OCI-LY3 (cell line): ENCODE measurements at regions not wholly inside any gene's neighbourhood (a gene's known extent, or its start where the extent isn't known, plus 50 kb on each side); places are given as distances from the start of the nearest gene placed in this dataset.

ENCODE experiments used
- H2AFZ ChIP-seq: fragments of 200-600, 300-600 bp; shearing (Covaris generic); 2 replicates; pipeline ENCODE4 v1.6.0; 2014; ENCODE audit warnings: antibody characterized with exemption, low read depth, low read length
- H3K27ac ChIP-seq: fragments of 200-600, 300-600 bp; sonication (generic); 2 replicates; pipeline ENCODE4 v1.5.1; 2014; ENCODE audit warnings: mild to moderate bottlenecking, low read length, moderate library complexity, mixed read lengths
- H3K27me3 ChIP-seq: fragments of 200-600, 300-600 bp; sonication (generic); 2 replicates; pipeline ENCODE4 v1.6.1; 2014; ENCODE audit warnings: low read depth, low read length, mixed read lengths
- H3K36me3 ChIP-seq: fragments of 200-600, 300-600 bp; sonication (generic); replicated peaks from 2 replicates; pipeline ENCODE3; 2014; ENCODE audit warnings: low read depth, low read length, mixed read lengths
- H3K4me1 ChIP-seq: fragments of 300-600, 200-600 bp; sonication (generic); 2 replicates; pipeline ENCODE4 v1.6.1; 2014; ENCODE audit warnings: low read length, mixed read lengths
- H3K4me2 ChIP-seq: fragments of 200-600, 300-600 bp; sonication (generic); 2 replicates; pipeline ENCODE4 v1.6.1; 2014; ENCODE audit warnings: low read length, mixed read lengths
- H3K4me3 ChIP-seq: fragments of 300-600, 200-600 bp; sonication (generic); 2 replicates; pipeline ENCODE4 v1.5.1; 2014; ENCODE audit warnings: antibody characterized with exemption, mild to moderate bottlenecking, low read length, moderate library complexity
- H3K79me2 ChIP-seq: fragments of 300-600, 200-600 bp; shearing (Covaris generic); 2 replicates; pipeline ENCODE4 v1.6.1; 2014; ENCODE audit warnings: mild to moderate bottlenecking, low read length, mixed read lengths
- H3K9ac ChIP-seq: fragments of 300-600, 200-600 bp; shearing (Covaris generic); 2 replicates; pipeline ENCODE4 v1.6.0; 2014; ENCODE audit warnings: mild to moderate bottlenecking, low read length, moderate library complexity
- H3K9me3 ChIP-seq: fragments of 200-600, 300-600 bp; shearing (Covaris generic); 2 replicates; pipeline ENCODE4 v1.6.1; 2014; ENCODE audit warnings: low read length, mixed read lengths; ENCODE audit not compliant: insufficient read depth
- H4K20me1 ChIP-seq: fragments of 200-600, 300-600 bp; sonication (generic); 2 replicates; pipeline ENCODE4 v1.6.1; 2016; ENCODE audit warnings: low read length, mixed read lengths; ENCODE audit not compliant: insufficient read depth
- EZH2phosphoT487 ChIP-seq: fragments of 200-600 bp; shearing (Covaris generic); IDR thresholded peaks from 2 replicates; pipeline ENCODE4 v1.6.1; 2018; ENCODE audit warnings: antibody characterized with exemption, mixed run types, low read depth
- TF ChIP-seq, protein P1 (sequence below): fragments of 200-600, 300-600 bp; sonication (generic); IDR thresholded peaks from 2 replicates; pipeline ENCODE4 v1.5.1; 2014; ENCODE audit warnings: antibody characterized with exemption, low read length, low read depth

DNA sequence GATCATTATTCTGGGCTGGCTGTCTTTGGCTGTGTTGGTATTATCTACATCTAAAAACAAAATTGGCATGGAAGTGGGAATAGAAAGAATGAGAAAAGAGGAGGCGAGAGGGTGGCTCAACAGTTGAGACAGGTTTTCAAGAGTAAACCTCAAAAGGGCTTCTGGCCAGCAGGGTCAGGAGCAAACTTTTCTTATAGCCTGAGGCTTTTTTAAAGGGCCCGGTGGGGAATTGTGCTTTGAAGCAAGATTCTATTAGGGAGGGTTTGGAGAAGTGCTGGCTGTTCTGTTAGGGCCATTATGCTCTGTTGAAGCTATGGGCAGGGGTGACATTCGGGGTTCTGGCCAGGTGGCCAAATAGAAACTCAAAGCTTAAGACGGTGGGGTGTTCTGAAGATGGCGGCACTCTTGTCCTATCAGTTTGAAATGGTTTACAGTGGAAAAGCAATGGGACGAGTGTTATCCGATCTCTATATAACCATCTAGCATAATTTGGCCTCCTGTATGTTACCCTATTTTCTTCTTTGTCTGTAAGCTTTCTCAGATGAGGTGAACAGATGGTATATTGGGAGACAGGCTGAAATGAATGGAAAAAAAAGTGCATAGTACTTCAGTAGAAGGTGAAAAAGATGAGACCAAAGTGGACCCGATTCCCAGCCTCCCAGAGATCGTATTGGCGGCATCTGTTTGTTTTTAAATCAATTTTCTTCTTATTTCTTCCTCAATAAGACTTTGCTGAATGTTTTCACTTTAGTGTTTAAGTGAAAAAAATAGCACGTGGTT is 132.1 kb upstream of the CNR1 start:
- no peak overlapping the region for H3K4me2 ChIP-seq
- H3K9me3 ChIP-seq, result no peaks in the 10 kb centered on the region
- no peaks in the 10 kb centered on the region for H3K36me3 ChIP-seq
- H3K27me3 ChIP-seq, result no peaks in the 10 kb centered on the region
- H2AFZ ChIP-seq, result no peak overlapping the region
- TF ChIP-seq EZH2phosphoT487, result no peak
- TF ChIP-seq, protein P1, sequence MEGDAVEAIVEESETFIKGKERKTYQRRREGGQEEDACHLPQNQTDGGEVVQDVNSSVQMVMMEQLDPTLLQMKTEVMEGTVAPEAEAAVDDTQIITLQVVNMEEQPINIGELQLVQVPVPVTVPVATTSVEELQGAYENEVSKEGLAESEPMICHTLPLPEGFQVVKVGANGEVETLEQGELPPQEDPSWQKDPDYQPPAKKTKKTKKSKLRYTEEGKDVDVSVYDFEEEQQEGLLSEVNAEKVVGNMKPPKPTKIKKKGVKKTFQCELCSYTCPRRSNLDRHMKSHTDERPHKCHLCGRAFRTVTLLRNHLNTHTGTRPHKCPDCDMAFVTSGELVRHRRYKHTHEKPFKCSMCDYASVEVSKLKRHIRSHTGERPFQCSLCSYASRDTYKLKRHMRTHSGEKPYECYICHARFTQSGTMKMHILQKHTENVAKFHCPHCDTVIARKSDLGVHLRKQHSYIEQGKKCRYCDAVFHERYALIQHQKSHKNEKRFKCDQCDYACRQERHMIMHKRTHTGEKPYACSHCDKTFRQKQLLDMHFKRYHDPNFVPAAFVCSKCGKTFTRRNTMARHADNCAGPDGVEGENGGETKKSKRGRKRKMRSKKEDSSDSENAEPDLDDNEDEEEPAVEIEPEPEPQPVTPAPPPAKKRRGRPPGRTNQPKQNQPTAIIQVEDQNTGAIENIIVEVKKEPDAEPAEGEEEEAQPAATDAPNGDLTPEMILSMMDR, result no peak
- H4K20me1 ChIP-seq, result no peaks in the 10 kb centered on the region
- H3K9ac ChIP-seq, result no peak overlapping the region
- H3K4me1 ChIP-seq, result peaks cover 8% of the 10 kb centered on the region
- H3K4me3 ChIP-seq, result no peak overlapping the region
- no peaks in the 10 kb centered on the region for H3K79me2 ChIP-seq
- H3K27ac ChIP-seq, result no peak overlapping the region

DNA sequence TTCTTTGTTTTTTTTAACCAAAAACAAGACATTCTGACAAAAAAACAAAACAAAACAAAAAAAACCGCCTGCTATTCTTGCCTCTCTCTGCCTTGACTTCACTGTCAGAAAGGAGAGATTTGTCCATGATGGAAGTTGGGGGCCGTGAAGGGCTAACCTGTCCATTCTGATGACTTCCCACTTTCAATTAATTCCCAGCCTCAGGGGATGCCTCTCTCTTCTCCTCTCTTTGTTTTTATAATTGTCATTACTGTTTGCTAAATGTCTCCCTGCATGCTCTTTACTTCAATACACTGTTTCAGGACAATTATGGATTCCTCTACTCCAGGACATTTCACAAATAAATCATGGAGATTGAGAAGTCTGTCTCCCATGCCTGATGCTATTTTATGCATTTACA is 130.5 kb upstream of the CNR1 start:
- no peaks in the 10 kb centered on the region for H3K36me3 ChIP-seq
- no peak overlapping the region for H3K4me3 ChIP-seq
- H4K20me1 ChIP-seq, result no peaks in the 10 kb centered on the region
- no peak overlapping the region for H3K4me2 ChIP-seq
- peaks cover 8% of the 10 kb centered on the region for H3K4me1 ChIP-seq
- TF ChIP-seq, protein P1, result no peak
- no peak for TF ChIP-seq EZH2phosphoT487
- no peaks in the 10 kb centered on the region for H3K27me3 ChIP-seq
- H3K9me3 ChIP-seq, result no peaks in the 10 kb centered on the region
- no peak overlapping the region for H2AFZ ChIP-seq
- H3K27ac ChIP-seq, result no peak overlapping the region
- no peaks in the 10 kb centered on the region for H3K79me2 ChIP-seq
- H3K9ac ChIP-seq, result no peak overlapping the region

DNA sequence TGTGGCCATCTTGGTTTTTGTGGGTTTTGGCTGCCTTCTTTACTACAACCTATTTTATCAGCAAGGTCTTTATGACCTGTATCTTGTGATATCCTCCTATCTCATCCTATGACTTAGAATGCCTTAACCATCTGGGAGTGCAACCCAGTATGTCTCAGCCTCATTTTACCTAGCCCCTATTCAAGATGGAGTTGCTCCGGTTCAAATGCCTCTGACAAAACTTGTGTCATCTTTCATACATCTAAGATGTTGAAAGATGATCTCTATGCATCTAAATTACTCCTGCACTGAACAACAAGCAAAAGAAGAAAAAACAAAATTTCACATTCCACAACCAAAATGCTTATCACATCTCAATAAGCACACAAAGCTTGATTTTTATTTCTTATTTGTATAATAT is 129.5 kb upstream of the CNR1 start:
- Histone ChIP-seq H4K20me1 (no peaks in the 10 kb centered on the region), H3K79me2 (no peaks in the 10 kb centered on the region), H3K4me3 (no peak overlapping the region), H3K9me3 (no peaks in the 10 kb centered on the region), H3K36me3 (no peaks in the 10 kb centered on the region), H3K4me1 (peaks cover 8% of the 10 kb centered on the region), H2AFZ (no peak overlapping the region), H3K4me2 (no peak overlapping the region), H3K27me3 (no peaks in the 10 kb centered on the region), H3K9ac (no peak overlapping the region), H3K27ac (no peak overlapping the region)
- TF ChIP-seq, protein P1, result no peak
- no peak for TF ChIP-seq EZH2phosphoT487

DNA sequence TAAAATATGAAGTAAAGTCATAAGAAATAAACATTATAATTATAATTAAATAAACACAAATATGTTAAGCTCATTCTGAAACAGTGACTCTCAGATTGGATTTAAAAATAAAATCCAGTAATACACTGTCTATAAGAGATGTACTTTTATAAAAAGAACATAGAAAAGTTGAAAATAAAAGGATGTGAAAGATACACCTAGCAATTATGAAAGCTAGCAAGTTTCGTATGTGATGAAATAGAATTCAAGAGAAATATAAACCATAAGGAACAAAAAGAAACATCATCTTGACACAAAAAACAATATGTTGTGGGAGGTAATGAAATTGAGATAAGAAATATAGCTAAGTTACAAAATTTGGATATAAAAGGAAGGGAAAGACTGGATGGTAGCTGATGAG is 128.6 kb upstream of the CNR1 start:
- no peaks in the 10 kb centered on the region for H3K36me3 ChIP-seq
- H3K27ac ChIP-seq, result no peak overlapping the region
- no peaks in the 10 kb centered on the region for H4K20me1 ChIP-seq
- no peak overlapping the region for H2AFZ ChIP-seq
- TF ChIP-seq, protein P1, result no peak
- TF ChIP-seq EZH2phosphoT487, result no peak
- no peaks in the 10 kb centered on the region for H3K9me3 ChIP-seq
- no peak overlapping the region for H3K4me3 ChIP-seq
- H3K79me2 ChIP-seq, result no peaks in the 10 kb centered on the region
- no peaks in the 10 kb centered on the region for H3K27me3 ChIP-seq
- H3K9ac ChIP-seq, result no peak overlapping the region
- peaks cover 11% of the 10 kb centered on the region for H3K4me1 ChIP-seq
- 0 out of 2 replicates have a peak overlapping the region, but pooled peaks have one; percentile 6 for H3K4me2 ChIP-seq
